ENCODE measurements at regions not wholly inside any gene's neighbourhood (a gene's known extent, or its start where the extent isn't known, plus 50 kb on each side); places are given as distances from the start of the nearest gene placed in this dataset.

DNA sequence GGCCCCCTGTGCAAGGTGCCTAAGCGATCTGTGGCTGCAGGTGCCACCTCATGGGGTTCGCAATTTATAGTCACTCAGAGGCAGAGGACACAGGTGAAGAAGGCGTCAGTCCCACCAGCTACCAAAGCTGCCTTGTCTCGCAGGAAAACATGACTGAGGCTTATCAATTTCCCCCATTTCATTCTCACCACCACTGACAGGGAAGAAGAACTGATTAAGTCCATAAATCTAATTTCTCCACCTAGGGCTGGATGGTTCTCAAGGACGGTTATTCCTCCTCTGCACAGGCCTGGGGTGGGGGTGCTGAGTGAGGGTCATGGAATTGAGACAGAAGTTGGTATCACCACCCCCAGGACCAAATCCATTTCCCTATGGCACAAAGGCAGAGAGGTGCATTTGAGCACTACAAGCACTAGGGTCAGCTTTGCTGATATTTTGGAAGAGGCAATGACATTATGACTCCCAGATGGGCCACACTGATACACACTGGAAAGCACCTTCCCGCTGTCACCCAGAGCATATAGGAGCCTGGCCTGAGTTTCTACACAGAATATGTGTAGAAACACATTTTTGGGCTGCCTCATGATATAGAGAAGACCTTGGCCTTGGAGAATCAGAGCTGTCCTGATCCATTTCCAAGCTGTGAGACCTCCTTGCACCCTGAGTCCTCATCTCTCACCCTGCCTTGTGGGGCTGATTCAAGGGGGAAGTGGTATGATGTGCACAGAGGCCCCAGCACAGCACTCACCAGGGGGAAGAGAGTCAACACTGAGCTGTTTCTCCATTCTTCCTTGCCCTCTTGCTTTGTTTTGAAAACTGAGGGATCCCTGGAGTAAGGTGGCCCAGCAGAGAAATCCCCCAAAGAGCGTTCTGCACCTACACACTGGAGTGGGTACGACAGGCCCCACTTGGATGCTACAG, 59.4 kb downstream of the PITPNM2 start:
- Histone ChIP-seq H3K4me1 (ENCODE audit: low read depth) (peaks cover 42% of the 10 kb centered on the region), H3K27ac (no peak overlapping the region), H3K4me3 (no peak overlapping the region), H3K36me3 (no peaks in the 10 kb centered on the region), H3K9me3 (ENCODE audit: low read depth) (no peaks in the 10 kb centered on the region), H3K27me3 (no peaks in the 10 kb centered on the region)
- no peak for DNase-seq (ENCODE audit: low read depth in 1 of 2, low spot score in 1 of 2)
- TF ChIP-seq, protein P1, sequence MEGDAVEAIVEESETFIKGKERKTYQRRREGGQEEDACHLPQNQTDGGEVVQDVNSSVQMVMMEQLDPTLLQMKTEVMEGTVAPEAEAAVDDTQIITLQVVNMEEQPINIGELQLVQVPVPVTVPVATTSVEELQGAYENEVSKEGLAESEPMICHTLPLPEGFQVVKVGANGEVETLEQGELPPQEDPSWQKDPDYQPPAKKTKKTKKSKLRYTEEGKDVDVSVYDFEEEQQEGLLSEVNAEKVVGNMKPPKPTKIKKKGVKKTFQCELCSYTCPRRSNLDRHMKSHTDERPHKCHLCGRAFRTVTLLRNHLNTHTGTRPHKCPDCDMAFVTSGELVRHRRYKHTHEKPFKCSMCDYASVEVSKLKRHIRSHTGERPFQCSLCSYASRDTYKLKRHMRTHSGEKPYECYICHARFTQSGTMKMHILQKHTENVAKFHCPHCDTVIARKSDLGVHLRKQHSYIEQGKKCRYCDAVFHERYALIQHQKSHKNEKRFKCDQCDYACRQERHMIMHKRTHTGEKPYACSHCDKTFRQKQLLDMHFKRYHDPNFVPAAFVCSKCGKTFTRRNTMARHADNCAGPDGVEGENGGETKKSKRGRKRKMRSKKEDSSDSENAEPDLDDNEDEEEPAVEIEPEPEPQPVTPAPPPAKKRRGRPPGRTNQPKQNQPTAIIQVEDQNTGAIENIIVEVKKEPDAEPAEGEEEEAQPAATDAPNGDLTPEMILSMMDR (IDR thresholded peaks at IDR 0.05; ENCODE audit: low read depth, low read length), result no peak

DNA sequence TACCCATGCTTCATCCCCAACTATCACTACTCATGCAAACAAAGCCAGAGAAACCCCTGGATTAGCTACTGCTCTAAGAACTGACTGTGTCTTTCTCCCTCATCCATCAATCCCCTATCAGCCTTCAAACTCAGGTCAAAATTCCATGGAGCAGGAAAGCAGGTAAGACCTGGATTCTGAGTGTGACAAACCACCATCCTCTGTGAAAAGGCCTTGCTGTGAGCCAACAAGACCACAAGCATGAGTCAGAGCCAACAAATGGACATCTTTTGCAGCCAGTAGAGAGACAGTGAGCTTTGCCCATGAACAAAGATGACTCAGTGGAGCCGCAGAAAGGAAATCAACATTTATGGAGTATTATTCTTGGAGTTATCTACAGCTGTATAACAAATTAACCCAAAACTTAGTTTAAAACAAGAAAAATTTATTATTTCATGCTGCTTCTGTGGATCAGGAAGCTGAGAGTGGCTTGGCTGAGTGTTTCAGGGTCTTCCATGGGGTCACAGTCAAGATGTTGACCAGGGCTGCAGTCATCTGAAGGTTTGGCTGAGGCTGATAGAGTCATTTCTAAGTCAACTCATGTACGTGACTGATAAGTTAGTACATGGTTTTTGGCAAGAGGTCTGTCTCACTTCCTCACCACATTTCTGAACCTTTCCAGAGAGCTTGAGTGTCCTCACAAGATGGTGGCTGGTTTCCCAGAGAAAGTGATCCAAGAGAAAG, 61.1 kb downstream of the PITPNM2 start:
- Histone ChIP-seq H3K9me3 (ENCODE audit: low read depth) (no peaks in the 10 kb centered on the region), H3K36me3 (no peaks in the 10 kb centered on the region), H3K27ac (no peak overlapping the region), H3K4me3 (no peak overlapping the region), H3K4me1 (ENCODE audit: low read depth) (peaks cover 25% of the 10 kb centered on the region), H3K27me3 (no peaks in the 10 kb centered on the region)
- DNase-seq (ENCODE audit: low read depth in 1 of 2, low spot score in 1 of 2), result peak in 1 of 2 donors; percentile 91
- TF ChIP-seq, protein P1 (IDR thresholded peaks at IDR 0.05; ENCODE audit: low read depth, low read length), result no peak

DNA sequence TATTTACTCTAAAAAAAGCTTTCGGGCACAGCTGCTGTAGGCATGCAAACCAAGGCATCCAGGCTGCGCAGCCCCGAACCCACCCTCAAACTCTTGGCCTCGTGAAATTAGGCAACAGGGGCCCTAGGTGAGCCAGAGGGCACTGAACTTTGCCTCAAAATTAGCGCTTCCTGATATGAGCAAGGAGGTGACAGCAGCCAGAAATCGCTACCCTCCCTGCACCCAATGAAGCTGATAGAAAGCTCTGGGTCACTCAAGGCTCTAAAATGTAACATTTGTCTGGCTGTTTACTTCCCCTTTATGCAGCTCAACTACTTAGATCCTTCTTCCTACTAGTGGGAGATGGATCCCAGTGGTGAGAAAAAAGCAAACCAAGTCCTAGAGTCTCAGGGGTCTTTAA, 61.8 kb downstream of the PITPNM2 start:
- Histone ChIP-seq H3K27me3 (no peaks in the 10 kb centered on the region), H3K9me3 (ENCODE audit: low read depth) (no peaks in the 10 kb centered on the region), H3K36me3 (no peaks in the 10 kb centered on the region), H3K4me1 (ENCODE audit: low read depth) (peaks cover 27% of the 10 kb centered on the region), H3K4me3 (no peak overlapping the region), H3K27ac (no peak overlapping the region)
- no peak for DNase-seq (ENCODE audit: low read depth in 1 of 2, low spot score in 1 of 2)
- TF ChIP-seq, protein P1 (IDR thresholded peaks at IDR 0.05; ENCODE audit: low read depth, low read length), result no peak

DNA sequence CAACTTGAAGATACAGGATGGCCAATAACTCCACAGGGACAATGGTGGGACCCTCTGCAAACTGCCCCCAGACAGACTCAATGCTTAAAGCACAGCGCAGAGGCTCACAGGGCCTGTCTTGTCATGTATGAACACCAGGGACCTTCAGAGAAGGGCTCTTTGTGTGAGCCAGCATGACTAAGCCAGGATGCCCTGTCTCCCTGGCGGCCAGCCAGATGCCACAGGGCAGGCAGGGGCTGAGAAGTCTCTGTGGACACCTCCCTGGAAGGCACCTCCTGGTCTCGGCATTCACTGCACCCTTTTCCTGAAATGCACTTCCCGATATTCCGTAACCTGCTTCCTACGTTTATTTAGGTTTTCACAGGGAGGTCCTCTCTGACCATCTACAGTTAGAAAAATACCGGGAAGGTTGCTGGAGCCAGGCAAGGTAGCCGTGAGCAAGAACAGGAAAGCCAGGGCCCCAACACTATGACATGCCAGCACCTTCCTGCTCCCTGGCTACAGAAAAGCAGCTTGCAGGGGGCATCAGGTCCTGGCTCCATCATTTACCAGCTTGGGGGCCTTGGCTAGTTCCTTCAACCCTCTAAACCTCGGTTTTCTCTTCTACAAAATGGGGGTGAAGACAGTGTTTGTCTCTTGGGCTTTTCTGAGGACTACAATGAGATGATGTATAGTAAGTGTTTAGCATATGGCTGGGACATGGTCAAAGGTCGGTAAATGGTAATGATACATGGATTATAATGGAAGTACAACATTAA, 65.0 kb downstream of the PITPNM2 start:
- H3K27me3 ChIP-seq, result no peaks in the 10 kb centered on the region
- TF ChIP-seq, protein P1 (IDR thresholded peaks at IDR 0.05; ENCODE audit: low read depth, low read length), result no peak
- H3K9me3 ChIP-seq (ENCODE audit: low read depth), result no peaks in the 10 kb centered on the region
- H3K36me3 ChIP-seq, result no peaks in the 10 kb centered on the region
- H3K4me3 ChIP-seq, result no peak overlapping the region
- DNase-seq (ENCODE audit: low read depth in 1 of 2, low spot score in 1 of 2), result no peak
- H3K4me1 ChIP-seq (ENCODE audit: low read depth), result peaks cover 30% of the 10 kb centered on the region
- H3K27ac ChIP-seq, result no peak overlapping the region

DNA sequence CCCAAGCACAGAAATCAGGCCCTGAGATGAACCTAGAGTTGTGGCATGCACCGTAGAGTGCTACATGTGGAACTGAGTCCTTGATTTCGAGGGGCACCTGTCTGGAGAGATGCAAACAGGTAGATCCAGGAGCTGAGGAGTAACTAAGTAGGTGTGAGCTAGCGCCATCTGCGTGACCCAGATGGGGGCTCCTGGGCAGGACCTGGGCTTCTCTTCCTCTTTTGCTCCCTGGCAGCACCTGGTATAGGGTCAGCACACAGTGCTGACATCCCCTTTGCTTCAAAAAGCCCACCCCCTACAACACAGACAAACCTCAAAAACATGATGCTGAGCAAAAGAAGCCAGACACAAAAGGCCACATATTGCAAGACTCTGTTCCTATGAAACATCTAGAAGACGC, 65.8 kb downstream of the PITPNM2 start:
- TF ChIP-seq, protein P1 (IDR thresholded peaks at IDR 0.05; ENCODE audit: low read depth, low read length), result no peak
- Histone ChIP-seq H3K27me3 (no peaks in the 10 kb centered on the region), H3K36me3 (no peaks in the 10 kb centered on the region), H3K9me3 (ENCODE audit: low read depth) (no peaks in the 10 kb centered on the region), H3K4me1 (ENCODE audit: low read depth) (peaks cover 30% of the 10 kb centered on the region), H3K4me3 (no peak overlapping the region), H3K27ac (no peak overlapping the region)
- no peak for DNase-seq (ENCODE audit: low read depth in 1 of 2, low spot score in 1 of 2)
